MCF 10A (cell line): ENCODE measurements at regions not wholly inside any gene's neighbourhood (a gene's known extent, or its start where the extent isn't known, plus 50 kb on each side); places are given as distances from the start of the nearest gene placed in this dataset.

ENCODE experiments used
- BruUV-seq: library from RNA; stranded (reverse); fragments of 400-500 nt; replicated peaks from 2 replicates; lab custom pipeline; 2021; lab: Mats Ljungman, UMichigan
- CTCF ChIA-PET: fragments of 300-600 bp; sonication (Branson Sonifier 250); formaldehyde crosslinking; extraction: SDS; loops from one replicate; lab custom pipeline; 2021; ENCODE audit warnings: antibody characterized with exemption, inconsistent platforms; lab: Yijun Ruan, JAX
- POLR2A ChIA-PET: fragments of 300-600, 350-650 bp; sonication (Branson Sonifier 250); formaldehyde crosslinking; extraction: SDS; loops from one replicate; lab custom pipeline; 2020; ENCODE audit warnings: antibody characterized with exemption, inconsistent platforms; lab: Yijun Ruan, JAX
- DNase-seq: peaks from one replicate; pipeline ENCODE4 v3.0.0-alpha.2; 2018; ENCODE audit not compliant: unreplicated experiment
- H3K27ac Mint-ChIP-seq: one replicate; pipeline ENCODE4 v1.8.0; 2022; ENCODE audit warnings: mild to moderate bottlenecking, low read depth, mixed read lengths; ENCODE audit not compliant: unreplicated experiment
- H3K27me3 Mint-ChIP-seq: one replicate; pipeline ENCODE4 v1.8.0; 2022; ENCODE audit warnings: mixed read lengths; ENCODE audit not compliant: insufficient read depth, unreplicated experiment
- H3K36me3 Mint-ChIP-seq: one replicate; pipeline ENCODE4 v1.8.0; 2022; ENCODE audit warnings: mild to moderate bottlenecking, moderate library complexity, mixed read lengths; ENCODE audit not compliant: insufficient read depth, unreplicated experiment
- H3K4me1 Mint-ChIP-seq: one replicate; pipeline ENCODE4 v1.8.0; 2022; ENCODE audit warnings: mixed read lengths; ENCODE audit not compliant: insufficient read depth, unreplicated experiment
- H3K4me3 Mint-ChIP-seq: one replicate; pipeline ENCODE4 v1.8.0; 2022; ENCODE audit warnings: mild to moderate bottlenecking, moderate library complexity, mixed read lengths; ENCODE audit not compliant: unreplicated experiment
- H3K9me3 Mint-ChIP-seq: one replicate; pipeline ENCODE4 v1.8.0; 2022; ENCODE audit warnings: mixed read lengths; ENCODE audit not compliant: unreplicated experiment
- CTCF ChIP-seq: fragments of 200-600 bp; IDR thresholded peaks from one replicate; pipeline ENCODE4 v1.8.0; 2022; ENCODE audit warnings: antibody characterized with exemption, mild to moderate bottlenecking; ENCODE audit not compliant: unreplicated experiment
- intact Hi-C: fragments of 100-400 bp; cut with micrococcal nuclease; formaldehyde crosslinking; loops from 2 replicates; pipeline ENCODE4 v1.14.1; 2022

DNA sequence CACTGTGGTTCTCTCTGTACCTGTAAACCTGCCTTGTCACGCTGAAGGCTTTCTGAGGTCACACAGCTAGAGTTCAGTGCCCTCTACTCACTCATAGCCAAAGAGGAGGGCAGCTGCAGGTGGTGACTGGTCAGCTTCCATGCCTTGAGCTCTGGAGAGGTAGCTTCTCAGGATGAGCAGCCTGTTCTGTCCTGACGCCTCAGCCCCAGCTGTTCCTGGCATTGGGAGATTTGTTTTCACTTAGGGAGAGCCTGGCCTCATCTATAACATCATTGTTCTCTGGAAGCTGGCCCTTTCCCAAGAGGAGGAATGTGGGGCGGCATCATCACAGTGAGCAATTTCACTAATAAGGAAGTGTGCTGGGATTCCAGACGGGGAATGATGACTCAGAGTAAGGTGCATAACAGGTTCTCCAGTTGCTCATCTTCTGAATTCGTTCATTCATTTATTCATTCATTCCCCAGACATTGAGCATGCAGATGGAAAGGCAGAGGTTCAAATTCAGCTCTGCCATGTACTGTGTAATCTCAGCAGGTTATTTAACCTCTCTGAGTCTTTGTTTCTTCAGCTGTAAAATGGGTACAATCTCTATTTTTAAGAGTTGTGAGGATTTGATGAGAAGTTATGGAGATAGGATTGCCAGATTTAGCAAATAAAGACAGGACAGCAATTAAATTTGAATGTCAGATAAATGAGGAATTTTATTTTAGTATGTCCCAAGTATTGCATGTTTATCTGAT is 255.8 kb upstream of the CRY1 start:
- H3K4me1 Mint-ChIP-seq, result peaks cover 17% of the 10 kb centered on the region
- POLR2A ChIA-PET, result interaction anchor here (0.7 to 1.1 kb wide), 3 partner anchors 29 to 256 kb away, joined by 3 to 4 read pairs (median 4); no protein-coding TSS in a partner anchor
- H3K9me3 Mint-ChIP-seq, result no peaks in the 10 kb centered on the region
- H3K4me3 Mint-ChIP-seq, result no peak overlapping the region
- CTCF ChIA-PET, result interaction anchor here (0.7 kb wide), 1 partner anchor 258 kb away, joined by 3 read pairs; no protein-coding TSS in a partner anchor
- no TSS peak for BruUV-seq
- peaks cover 6% of the 10 kb centered on the region for H3K36me3 Mint-ChIP-seq
- H3K27ac Mint-ChIP-seq, result no peak overlapping the region
- no peaks in the 10 kb centered on the region for H3K27me3 Mint-ChIP-seq
- TF ChIP-seq CTCF, result no peak
- intact Hi-C loops, result no loop called here
- peak; percentile 94 for DNase-seq

- ChIA-PET POLR2A (no interaction called here), CTCF (no interaction called here)
- no TSS peak for BruUV-seq
- Mint-ChIP-seq H3K9me3 (no peaks in the 10 kb centered on the region), H3K27me3 (no peaks in the 10 kb centered on the region), H3K4me3 (no peak overlapping the region), H3K36me3 (peaks cover 6% of the 10 kb centered on the region), H3K27ac (no peak overlapping the region), H3K4me1 (peaks cover 17% of the 10 kb centered on the region)
- no peak for DNase-seq
- no peak for TF ChIP-seq CTCF
- intact Hi-C loops, result no loop called here
These were observed 256.5 kb upstream of the CRY1 start for GRCh38 chr12:107349839-107350238.

- Mint-ChIP-seq H3K4me1 (peaks cover 17% of the 10 kb centered on the region), H3K27me3 (no peaks in the 10 kb centered on the region), H3K9me3 (no peaks in the 10 kb centered on the region), H3K4me3 (no peak overlapping the region), H3K36me3 (peaks cover 6% of the 10 kb centered on the region), H3K27ac (no peak overlapping the region)
- no peak for TF ChIP-seq CTCF
- DNase-seq, result no peak
- CTCF ChIA-PET, result no interaction called here
- no TSS peak for BruUV-seq
- intact Hi-C loops, result no loop called here
- POLR2A ChIA-PET, result no interaction called here
These were observed 257.8 kb upstream of the CRY1 start for GRCh38 chr12:107351109-107351508.

DNA sequence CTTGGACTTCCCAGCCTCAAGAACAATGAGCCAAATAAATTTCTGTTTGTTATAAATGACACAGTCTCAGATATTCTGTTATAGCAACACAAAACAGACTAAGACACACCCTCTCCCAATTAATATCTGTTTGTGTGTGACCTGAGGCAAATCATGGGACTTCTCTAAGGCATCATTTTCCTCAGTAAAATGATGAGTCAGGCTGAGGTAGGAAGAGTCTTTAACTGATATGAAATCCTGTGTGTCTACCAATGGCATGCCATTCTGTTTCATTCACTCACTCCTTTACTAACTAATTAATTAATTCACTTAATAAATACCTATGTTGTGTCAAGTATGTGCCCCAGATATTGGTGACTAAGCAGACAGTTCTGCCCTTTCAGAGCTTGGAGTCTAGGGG is 258.4 kb upstream of the CRY1 start:
- CTCF ChIA-PET, result no interaction called here
- Mint-ChIP-seq H3K4me3 (no peak overlapping the region), H3K27me3 (no peaks in the 10 kb centered on the region), H3K4me1 (peaks cover 17% of the 10 kb centered on the region), H3K9me3 (no peaks in the 10 kb centered on the region), H3K36me3 (peaks cover 6% of the 10 kb centered on the region), H3K27ac (peak overlapping the region; percentile 47)
- DNase-seq, result no peak
- TF ChIP-seq CTCF, result no peak
- BruUV-seq, result no TSS peak
- POLR2A ChIA-PET, result interaction anchor here (0.6 kb wide), 1 partner anchor 240 kb away, joined by 3 read pairs; no protein-coding TSS in a partner anchor
- intact Hi-C loops, result no loop called here
